Globus pallidus (tissue), 1 donor: ENCODE measurements at regions not wholly inside any gene's neighbourhood (a gene's known extent, or its start where the extent isn't known, plus 50 kb on each side); places are given as distances from the start of the nearest gene placed in this dataset.
A peak's percentile ranks its signal among the peaks of the same experiment; 100 is the strongest.
"Not testable (repeated sequence)": the region's sequence is repeated elsewhere in the genome, so short reads cannot be mapped to it uniquely, and the experiment has no call there.

Experiments used
- DNase-seq: peaks from one replicate; pipeline ENCODE4 v3.0.0-alpha.2; 2015; ENCODE audit warnings: low spot score

- peak; percentile 29 for DNase-seq
Observed at GRCh38 chr7:142603870-142604448, 145.3 kb upstream of the PRSS1 start.

- DNase-seq, result no peak
Observed at GRCh38 chr7:142602756-142603155, 146.5 kb upstream of the PRSS1 start.

GRCh38 chr7:142602183-142602582 lies 147.1 kb upstream of the PRSS1 start:
- DNase-seq, result no peak

- no peak for DNase-seq
Observed at GRCh38 chr7:142598297-142598696, 151.0 kb upstream of the PRSS1 start.

GRCh38 chr7:142597547-142597946 lies 151.7 kb upstream of the PRSS1 start:
- DNase-seq, result no peak

- no peak for DNase-seq
Observed at GRCh38 chr7:142595816-142596516, 153.3 kb upstream of the PRSS1 start.

GRCh38 chr7:142594078-142594477 lies 155.2 kb upstream of the PRSS1 start:
- DNase-seq, result no peak

GRCh38 chr7:142593106-142593505 lies 156.2 kb upstream of the PRSS1 start:
- no peak for DNase-seq

- DNase-seq, result no peak
Observed at GRCh38 chr7:142592664-142593063, 156.6 kb upstream of the PRSS1 start.

- no peak for DNase-seq
Observed at GRCh38 chr7:142592231-142592630, 157.0 kb upstream of the PRSS1 start.

GRCh38 chr7:142590830-142591457 lies 158.3 kb upstream of the PRSS1 start:
- no peak for DNase-seq

GRCh38 chr7:142590077-142590476 lies 159.2 kb upstream of the PRSS1 start:
- DNase-seq, result no peak

- peak; percentile 22 for DNase-seq
Observed at GRCh38 chr7:142587578-142588191, 161.6 kb upstream of the PRSS1 start.

- no peak for DNase-seq
Observed at GRCh38 chr7:142586611-142587010, 162.7 kb upstream of the PRSS1 start.

GRCh38 chr7:142585425-142585824 lies 163.8 kb upstream of the PRSS1 start:
- no peak for DNase-seq

GRCh38 chr7:142584765-142585164 lies 164.5 kb upstream of the PRSS1 start:
- DNase-seq, result no peak

GRCh38 chr7:142583446-142583845 lies 165.8 kb upstream of the PRSS1 start:
- DNase-seq, result no peak

- no peak for DNase-seq
Observed at GRCh38 chr7:142582351-142582750, 166.9 kb upstream of the PRSS1 start.

GRCh38 chr7:142581341-142581740 lies 167.9 kb upstream of the PRSS1 start:
- no peak for DNase-seq

- DNase-seq, result no peak
Observed at GRCh38 chr7:142579946-142580345, 169.3 kb upstream of the PRSS1 start.

GRCh38 chr7:142575351-142575750 lies 173.9 kb upstream of the PRSS1 start:
- not testable (repeated sequence) for DNase-seq

GRCh38 chr7:142571581-142571980 lies 177.7 kb upstream of the PRSS1 start:
- DNase-seq, result no peak

GRCh38 chr7:142569851-142570250 lies 179.4 kb upstream of the PRSS1 start:
- no peak for DNase-seq
